Peyer's patch (tissue), 4 donors: ENCODE measurements at regions not wholly inside any gene's neighbourhood (a gene's known extent, or its start where the extent isn't known, plus 50 kb on each side); places are given as distances from the start of the nearest gene placed in this dataset.

Source experiments
- CTCF ChIP-seq, 6 experiments: fragments of 450-650 bp in 4 of 6; fragments of 200-600 bp in 2 of 6; sonication (generic) in 1 of 6; IDR thresholded peaks; one replicate each; pipeline ENCODE4 v1.5.1; 2017 to 2019; ENCODE audit warnings: antibody characterized with exemption in 6 of 6, mild to moderate bottlenecking in 3 of 6, moderate library complexity in 1 of 6
- POLR2A ChIP-seq, 2 donors: fragments of 450-650 bp; IDR thresholded peaks; one replicate each; pipeline ENCODE4 v1.5.1; 2017; ENCODE audit warnings: antibody characterized with exemption in 2 of 2, mild to moderate bottlenecking in 2 of 2, moderate library complexity in 2 of 2

GRCh38 chr6:137816688-137817618 is 50.1 kb upstream of the TNFAIP3 start:
- TF ChIP-seq CTCF (IDR thresholded peaks at IDR 0.05), result no peak
- TF ChIP-seq POLR2A (IDR thresholded peaks at IDR 0.05), result no peak
